Thymus (tissue), 11 donors: ENCODE measurements at regions not wholly inside any gene's neighbourhood (a gene's known extent, or its start where the extent isn't known, plus 50 kb on each side); places are given as distances from the start of the nearest gene placed in this dataset.

Source experiments
- DNase-seq, 9 donors: peaks; one replicate each; pipeline ENCODE4 v3.0.0-alpha.2; 2013; ENCODE audit warnings: low spot score in 9 of 9, low read depth in 6 of 9, missing footprints in 1 of 9
- H3K27ac ChIP-seq, 2 donors: one replicate each; pipeline ENCODE4 v1.5.1; 2013; ENCODE audit warnings: control low read depth in 1 of 2, low read depth in 1 of 2, low read length in 1 of 2, mild to moderate bottlenecking in 1 of 2, moderate library complexity in 1 of 2
- H3K27me3 ChIP-seq, 2 donors: one replicate each; pipeline ENCODE4 v1.5.1; 2013; ENCODE audit warnings: low read length in 1 of 2; ENCODE audit not compliant: control insufficient read depth in 2 of 2, insufficient read depth in 1 of 2
- H3K36me3 ChIP-seq, 2 donors: one replicate each; pipeline ENCODE4 v1.5.1; 2013; ENCODE audit warnings: low read length in 1 of 2, mild to moderate bottlenecking in 1 of 2, moderate library complexity in 1 of 2; ENCODE audit not compliant: control insufficient read depth in 2 of 2, insufficient read depth in 2 of 2
- H3K4me1 ChIP-seq, 2 donors: one replicate each; pipeline ENCODE4 v1.5.1; 2013; ENCODE audit warnings: low read length in 2 of 2; ENCODE audit not compliant: control insufficient read depth in 2 of 2, insufficient read depth in 2 of 2
- H3K4me3 ChIP-seq, 2 donors: one replicate each; pipeline ENCODE4 v1.5.1; 2013; ENCODE audit warnings: low read length in 2 of 2, control low read depth in 1 of 2, mild to moderate bottlenecking in 1 of 2
- H3K9me3 ChIP-seq, 2 donors: one replicate each; pipeline ENCODE4 v1.5.1; 2013; ENCODE audit warnings: low read length in 1 of 2, mild to moderate bottlenecking in 1 of 2; ENCODE audit not compliant: control insufficient read depth in 2 of 2, insufficient read depth in 1 of 2
- WGBS: extraction: QIAGEN DNeasy Blood & Tissue Kit; methylation state at CpG from one replicate; pipeline ENCODE4 v1.1.7; 2013; 5-methylcytosine and 5-hydroxymethylcytosine counted together
- donor health status: healthy.

DNA sequence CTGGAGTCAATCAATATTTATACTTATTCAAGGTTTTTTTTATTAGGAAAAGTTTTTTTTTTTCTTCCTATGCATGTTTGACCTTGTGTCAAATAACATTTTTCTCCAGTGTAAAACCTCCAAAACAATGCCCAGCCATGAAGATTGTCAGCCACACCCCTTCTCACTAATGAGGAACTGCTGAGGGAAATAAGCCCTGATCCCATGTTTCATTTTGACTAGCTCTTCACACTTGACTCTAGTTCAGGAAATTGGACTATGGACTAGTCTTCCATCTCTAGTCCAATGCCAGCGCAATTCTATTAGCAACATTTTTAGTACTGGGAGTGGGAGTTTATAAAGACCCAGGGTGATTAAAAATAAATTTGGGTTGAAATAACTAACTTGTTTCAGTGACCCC, 275.6 kb upstream of the CXCR4 start:
- WGBS, result 99% methylated on average over 1 of the region's 1 CpG
- Histone ChIP-seq H3K4me1 (peaks cover 0 to 16% of the 10 kb centered on the region in 2 donors), H3K4me3 (no peak overlapping the region), H3K27me3 (no peaks in the 10 kb centered on the region), H3K36me3 (no peaks in the 10 kb centered on the region), H3K9me3 (no peaks in the 10 kb centered on the region), H3K27ac (no peak overlapping the region)
- no peak for DNase-seq

DNA sequence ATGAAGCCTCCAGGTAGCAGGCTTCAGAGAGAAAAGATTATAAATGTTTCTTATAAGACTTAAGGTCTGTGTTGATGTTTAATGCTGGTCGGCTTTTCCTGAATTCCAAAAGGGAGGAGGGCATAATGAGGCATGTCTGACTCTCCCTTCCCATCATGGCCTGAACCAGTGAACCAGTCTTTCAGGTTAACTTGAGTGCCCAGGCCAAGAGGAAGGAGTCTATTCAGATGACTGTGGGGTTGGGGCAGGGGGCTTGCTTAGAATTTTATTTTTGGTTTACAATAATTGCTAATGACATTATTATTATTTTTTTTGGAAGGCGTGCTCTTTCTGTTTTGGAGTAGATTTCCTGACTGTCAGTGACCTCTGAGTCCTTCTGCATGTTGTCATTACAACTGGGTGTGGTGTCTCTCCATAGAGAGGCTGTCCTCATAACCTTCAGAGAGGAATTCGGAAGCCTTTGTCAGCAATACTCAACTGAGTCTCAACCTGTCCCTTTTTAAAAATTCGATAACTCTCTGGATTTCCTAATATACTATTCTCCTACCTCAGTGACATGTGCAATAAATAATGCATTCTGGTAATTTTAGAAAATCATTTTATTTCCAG, 275.1 kb upstream of the CXCR4 start:
- Histone ChIP-seq H3K27me3 (no peaks in the 10 kb centered on the region), H3K9me3 (no peaks in the 10 kb centered on the region), H3K4me1 (peaks cover 0 to 16% of the 10 kb centered on the region in 2 donors), H3K4me3 (no peak overlapping the region), H3K36me3 (no peaks in the 10 kb centered on the region), H3K27ac (no peak overlapping the region)
- no peak for DNase-seq
- 99% methylated on average over 4 of the region's 4 CpGs for WGBS

DNA sequence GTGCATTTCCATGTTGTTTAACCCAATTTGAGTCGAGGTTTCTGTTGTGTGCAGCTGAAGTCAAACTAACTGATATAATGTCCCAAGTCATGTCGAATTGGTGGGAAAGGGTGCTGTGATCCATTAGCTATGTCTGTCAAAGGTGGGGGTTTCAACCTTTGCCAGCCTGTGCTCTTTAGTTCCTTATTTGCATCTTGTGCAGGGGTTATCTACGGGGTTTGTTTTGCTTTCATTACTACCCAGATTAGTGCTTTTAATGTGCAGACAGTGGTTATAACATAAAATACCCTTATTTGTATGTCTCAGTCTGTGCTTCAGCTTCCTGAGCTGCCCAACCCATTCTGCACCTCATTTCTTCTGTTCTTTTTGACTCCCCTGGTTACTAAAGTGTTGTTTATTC, 271.9 kb upstream of the CXCR4 start:
- Histone ChIP-seq H3K4me1 (peaks cover 0 to 11% of the 10 kb centered on the region in 2 donors), H3K27ac (no peak overlapping the region), H3K27me3 (no peaks in the 10 kb centered on the region), H3K36me3 (no peaks in the 10 kb centered on the region), H3K9me3 (no peaks in the 10 kb centered on the region), H3K4me3 (no peak overlapping the region)
- DNase-seq, result no peak
- WGBS, result 61% methylated on average over 3 of the region's 3 CpGs

DNA sequence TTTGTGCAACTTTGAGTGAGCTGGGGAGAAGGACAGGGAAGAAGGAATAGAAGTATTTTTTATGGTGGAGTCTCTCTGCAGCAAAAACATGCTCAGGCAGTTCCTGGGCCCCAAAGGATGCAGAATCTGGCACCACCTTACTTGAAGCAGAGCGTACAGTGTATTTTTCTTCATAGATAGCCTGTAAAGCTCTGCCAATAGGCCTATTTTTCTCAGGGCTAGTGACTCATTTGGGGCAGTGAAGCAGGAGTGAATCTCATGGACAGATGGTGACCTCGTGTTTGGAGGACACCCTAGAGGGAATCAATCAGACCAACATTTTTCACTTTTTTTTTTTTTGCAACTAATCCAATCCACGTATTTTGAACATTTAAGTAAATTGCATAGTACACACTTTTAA, 268.1 kb upstream of the CXCR4 start:
- DNase-seq, result no peak
- Histone ChIP-seq H3K9me3 (no peaks in the 10 kb centered on the region), H3K36me3 (no peaks in the 10 kb centered on the region), H3K4me3 (no peak overlapping the region), H3K4me1 (peaks cover 31% of the 10 kb centered on the region in 2 donors), H3K27me3 (no peaks in the 10 kb centered on the region), H3K27ac (no peak overlapping the region)
- 96% methylated on average over 3 of the region's 3 CpGs for WGBS

DNA sequence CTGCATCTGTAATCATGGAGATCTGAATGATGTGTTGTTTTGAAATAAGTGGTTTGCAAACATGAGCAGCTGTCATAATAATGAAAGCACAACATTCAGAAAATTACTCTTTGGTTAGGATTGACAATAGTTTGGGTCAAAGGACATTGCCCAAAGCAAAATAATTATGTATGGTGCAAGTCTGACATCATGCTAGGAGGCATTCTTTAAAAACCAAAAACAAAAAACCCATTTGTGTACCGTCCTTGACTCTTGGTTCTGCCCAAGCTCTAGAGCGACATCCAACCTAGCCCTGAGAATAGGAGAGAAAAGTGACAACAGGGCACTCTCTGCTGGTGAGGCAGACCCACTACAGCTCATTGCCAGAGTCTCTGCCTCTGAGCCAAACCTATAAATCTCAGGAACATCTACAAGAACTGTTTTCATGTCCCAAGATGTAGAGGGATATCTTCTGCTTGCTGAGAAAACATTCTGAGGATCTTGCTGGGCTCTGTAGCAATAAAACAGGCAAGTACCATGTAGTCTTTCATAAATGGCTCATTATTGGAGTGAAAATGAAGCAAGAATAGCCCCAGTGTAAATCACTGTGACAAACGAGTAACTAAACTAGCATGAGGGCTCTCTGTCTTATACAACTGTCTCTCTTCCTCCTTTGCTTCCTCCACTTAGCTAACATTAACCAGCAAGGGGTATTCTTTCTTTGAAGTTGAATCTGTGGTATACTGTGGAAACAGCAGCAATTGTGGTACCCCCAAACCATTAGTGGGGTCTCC, 266.8 kb upstream of the CXCR4 start:
- Histone ChIP-seq H3K9me3 (no peaks in the 10 kb centered on the region), H3K36me3 (no peaks in the 10 kb centered on the region), H3K4me3 (no peak overlapping the region), H3K27me3 (no peaks in the 10 kb centered on the region), H3K4me1 (peaks cover 32 to 36% of the 10 kb centered on the region in 2 donors), H3K27ac (peak overlapping the region; percentile 45 to 46)
- peak in 6 of 9 donors; percentile 44 to 83 (median 62) for DNase-seq
- WGBS, result 35% methylated on average over 3 of the region's 3 CpGs

- Histone ChIP-seq H3K36me3 (no peaks in the 10 kb centered on the region), H3K27me3 (no peaks in the 10 kb centered on the region), H3K9me3 (no peaks in the 10 kb centered on the region), H3K4me3 (no peak overlapping the region), H3K27ac (peak overlapping the region; percentile 93 to 97), H3K4me1 (peaks cover 43 to 50% of the 10 kb centered on the region in 2 donors)
- DNase-seq, result peak in 1 of 9 donors; percentile 34
- 83% methylated on average over 3 of the region's 3 CpGs for WGBS
These were observed 265.2 kb upstream of the CXCR4 start for GRCh38 chr2:136383167-136383566.

- Histone ChIP-seq H3K36me3 (no peaks in the 10 kb centered on the region), H3K27ac (peak overlapping the region; percentile 93 to 97), H3K9me3 (no peaks in the 10 kb centered on the region), H3K4me1 (peaks cover 48 to 62% of the 10 kb centered on the region in 2 donors), H3K4me3 (peak overlapping the region; percentile 1 to 33), H3K27me3 (no peaks in the 10 kb centered on the region)
- 37% methylated on average over 14 of the region's 14 CpGs for WGBS
- peak; percentile 59 to 93 (median 75) for DNase-seq
These were observed 264.0 kb upstream of the CXCR4 start for GRCh38 chr2:136381722-136382633.

- Histone ChIP-seq H3K4me1 (peaks cover 55 to 70% of the 10 kb centered on the region in 2 donors), H3K27ac (peak overlapping the region; percentile 93 to 97), H3K36me3 (no peaks in the 10 kb centered on the region), H3K4me3 (no peak overlapping the region), H3K9me3 (no peaks in the 10 kb centered on the region), H3K27me3 (no peaks in the 10 kb centered on the region)
- peak in 1 of 9 donors; percentile 53 for DNase-seq
- WGBS, result 92% methylated on average over 1 of the region's 1 CpG
These were observed 263.3 kb upstream of the CXCR4 start for GRCh38 chr2:136381245-136381644.
